ENCODE measurements at regions not wholly inside any gene's neighbourhood (a gene's known extent, or its start where the extent isn't known, plus 50 kb on each side); places are given as distances from the start of the nearest gene placed in this dataset.
A peak's percentile ranks its signal among the peaks of the same experiment; 100 is the strongest.

GRCh38 chr1:238552271-238552670 is 661.5 kb upstream of the ZP4 start:
- no TSS peak for BruUV-seq (replicated peaks)
- Histone ChIP-seq H3F3A (ENCODE audit: insufficient read depth, low read depth) (no peaks in the 10 kb centered on the region), H3K27ac (no peak overlapping the region), H4K20me1 (ENCODE audit: insufficient read depth) (no peaks in the 10 kb centered on the region), H3K9me3 (ENCODE audit: insufficient read depth, low read depth) (no peaks in the 10 kb centered on the region), H3K79me2 (ENCODE audit: low read depth) (no peaks in the 10 kb centered on the region), H3K9me2 (ENCODE audit: insufficient read depth) (no peaks in the 10 kb centered on the region), H3K4me1 (replicated peaks; ENCODE audit: insufficient read depth) (no peaks in the 10 kb centered on the region), H3K4me2 (no peak overlapping the region), H3K4me3 (no peak overlapping the region), H3K27me3 (ENCODE audit: insufficient read depth, low read depth) (peaks cover 8% of the 10 kb centered on the region; the same call in 1 of the 2 replicates), H2AFZ (0 out of 2 replicates have a peak overlapping the region, but pooled peaks have one; percentile 57), H3K36me3 (ENCODE audit: low read depth) (no peaks in the 10 kb centered on the region)
- TF ChIP-seq CTCF (conservative IDR thresholded peaks at IDR 0.05): no peak
- TF ChIP-seq EZH2 (IDR thresholded peaks at IDR 0.05; ENCODE audit: low read depth): no peak
- POLR2A ChIA-PET (ENCODE audit: unreplicated experiment): interaction anchor here (0.6 kb wide), 1 partner anchor 41 kb away, joined by 3 read pairs; no protein-coding TSS in a partner anchor
- intact Hi-C loops (cut with micrococcal nuclease; ENCODE audit: unreplicated experiment): no loop called here
- DNase-seq: no peak
- CTCF ChIA-PET: no interaction called here

GRCh38 chr1:238549137-238549536 is 658.4 kb upstream of the ZP4 start:
- no TSS peak for BruUV-seq (replicated peaks)
- intact Hi-C loops (cut with micrococcal nuclease; ENCODE audit: unreplicated experiment): no loop called here
- H4K20me1 ChIP-seq (ENCODE audit: insufficient read depth): no peaks in the 10 kb centered on the region
- H2AFZ ChIP-seq: no peak overlapping the region
- H3K27me3 ChIP-seq (ENCODE audit: insufficient read depth, low read depth): peaks cover 2% of the 10 kb centered on the region; the same call in 1 of the 2 replicates
- H3F3A ChIP-seq (ENCODE audit: insufficient read depth, low read depth): no peaks in the 10 kb centered on the region
- H3K4me2 ChIP-seq: no peak overlapping the region
- H3K9me3 ChIP-seq (ENCODE audit: insufficient read depth, low read depth): no peaks in the 10 kb centered on the region
- H3K27ac ChIP-seq: no peak overlapping the region
- TF ChIP-seq CTCF (conservative IDR thresholded peaks at IDR 0.05): no peak
- no peak for TF ChIP-seq EZH2 (IDR thresholded peaks at IDR 0.05; ENCODE audit: low read depth)
- no peak overlapping the region for H3K4me3 ChIP-seq
- H3K9me2 ChIP-seq (ENCODE audit: insufficient read depth): no peaks in the 10 kb centered on the region
- no peaks in the 10 kb centered on the region for H3K36me3 ChIP-seq (ENCODE audit: low read depth)
- no peak for DNase-seq
- no peaks in the 10 kb centered on the region for H3K79me2 ChIP-seq (ENCODE audit: low read depth)
- ChIA-PET CTCF (no interaction called here), POLR2A (ENCODE audit: unreplicated experiment) (no interaction called here)
- H3K4me1 ChIP-seq (replicated peaks; ENCODE audit: insufficient read depth): no peaks in the 10 kb centered on the region

- Histone ChIP-seq H3K4me3 (no peak overlapping the region), H4K20me1 (ENCODE audit: insufficient read depth) (no peaks in the 10 kb centered on the region), H3K4me2 (no peak overlapping the region), H3K27me3 (ENCODE audit: insufficient read depth, low read depth) (no peaks in the 10 kb centered on the region), H2AFZ (no peak overlapping the region), H3K36me3 (ENCODE audit: low read depth) (no peaks in the 10 kb centered on the region), H3K9me3 (ENCODE audit: insufficient read depth, low read depth) (no peaks in the 10 kb centered on the region; the same call in 1 of the 2 replicates), H3K27ac (no peak overlapping the region), H3F3A (ENCODE audit: insufficient read depth, low read depth) (no peaks in the 10 kb centered on the region), H3K79me2 (ENCODE audit: low read depth) (no peaks in the 10 kb centered on the region), H3K4me1 (replicated peaks; ENCODE audit: insufficient read depth) (no peaks in the 10 kb centered on the region), H3K9me2 (ENCODE audit: insufficient read depth) (no peaks in the 10 kb centered on the region)
- CTCF ChIA-PET: no interaction called here
- BruUV-seq (replicated peaks): no TSS peak
- TF ChIP-seq CTCF (conservative IDR thresholded peaks at IDR 0.05): no peak
- TF ChIP-seq EZH2 (IDR thresholded peaks at IDR 0.05; ENCODE audit: low read depth): no peak
- POLR2A ChIA-PET (ENCODE audit: unreplicated experiment): no interaction called here
- no peak for DNase-seq
- intact Hi-C loops (cut with micrococcal nuclease; ENCODE audit: unreplicated experiment): no loop called here
Observed at GRCh38 chr1:238546118-238546517, 655.4 kb upstream of the ZP4 start.
